HG02642 (cell line): ENCODE measurements at regions not wholly inside any gene's neighbourhood (a gene's known extent, or its start where the extent isn't known, plus 50 kb on each side); places are given as distances from the start of the nearest gene placed in this dataset.
"Not testable (repeated sequence)": the region's sequence is repeated elsewhere in the genome, so short reads cannot be mapped to it uniquely, and the experiment has no call there.

ENCODE experiments used
- ATAC-seq: cut with Tn5 transposase; IDR thresholded peaks from one replicate; pipeline ENCODE4 v1.9.1; 2021; ENCODE audit warnings: mild to moderate bottlenecking; ENCODE audit not compliant: unreplicated experiment, poor library complexity

GRCh38 chr13:84831666-84832657, 949.7 kb upstream of the SLITRK1 start:
- ATAC-seq: no peak

- no peak for ATAC-seq
These were observed 941.3 kb upstream of the SLITRK1 start for GRCh38 chr13:84823528-84823927.

DNA sequence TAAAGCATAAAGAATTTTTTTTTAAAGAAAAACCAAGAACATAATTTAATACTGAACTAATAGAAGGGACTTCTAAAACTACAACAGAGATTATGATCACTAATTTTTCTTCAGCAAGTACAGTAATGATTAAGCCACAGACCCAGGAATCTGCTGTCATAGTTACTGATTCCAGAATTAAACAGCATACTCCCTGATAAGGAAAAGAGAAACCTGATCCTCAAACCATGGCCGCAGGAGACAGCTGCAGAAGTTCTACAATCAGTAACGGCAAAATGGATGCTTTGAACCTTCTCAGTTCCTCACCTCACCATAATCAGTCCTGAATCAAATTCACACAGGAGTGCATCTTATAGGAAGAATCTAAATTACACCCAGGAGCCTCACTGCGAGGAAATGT, 939.0 kb upstream of the SLITRK1 start:
- ATAC-seq: no peak

GRCh38 chr13:84816567-84817105, 934.4 kb upstream of the SLITRK1 start:
- ATAC-seq: no peak

- no peak for ATAC-seq
These were observed 930.5 kb upstream of the SLITRK1 start for GRCh38 chr13:84812789-84813188.

DNA sequence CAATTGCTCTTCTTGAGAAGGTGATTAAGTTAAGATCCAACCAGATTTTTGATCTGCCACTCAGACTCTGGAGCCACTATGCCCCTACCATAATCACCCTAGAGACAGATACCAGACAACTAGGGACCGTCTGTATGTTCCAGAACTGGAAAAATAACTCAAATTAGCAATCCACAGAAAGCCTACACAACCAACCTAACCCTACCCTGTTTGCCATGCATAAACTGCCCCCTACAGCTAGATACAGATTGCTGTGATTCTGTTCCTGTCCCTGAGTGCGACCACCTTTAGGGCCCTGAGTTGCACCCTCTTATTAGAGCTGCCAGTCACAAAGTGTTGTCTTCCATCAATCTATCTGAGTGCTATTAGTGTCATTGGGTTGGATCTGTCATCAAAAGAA, 929.8 kb upstream of the SLITRK1 start:
- no peak for ATAC-seq

DNA sequence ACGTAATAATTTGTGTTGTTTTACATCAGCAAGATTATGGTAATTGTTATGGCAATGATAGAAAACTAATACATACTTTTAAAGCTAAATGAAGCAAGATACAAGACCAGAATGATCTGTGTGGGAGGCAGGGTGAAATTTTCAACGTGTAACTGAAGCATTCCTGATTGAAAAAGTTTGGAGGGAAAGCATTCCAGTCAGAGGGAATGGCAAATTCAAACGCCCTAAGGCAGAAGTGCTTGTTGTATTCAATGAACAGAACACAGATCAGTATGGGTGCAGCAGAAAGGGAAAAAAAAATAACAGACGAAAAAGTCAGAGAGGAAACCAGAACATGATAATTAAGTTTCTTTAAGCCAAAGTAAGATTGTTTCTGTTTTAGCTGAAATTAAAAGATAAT, 928.5 kb upstream of the SLITRK1 start:
- no peak for ATAC-seq

GRCh38 chr13:84802073-84802472, 919.8 kb upstream of the SLITRK1 start:
- ATAC-seq: no peak

- no peak for ATAC-seq
These were observed 902.3 kb upstream of the SLITRK1 start for GRCh38 chr13:84784443-84785153.

DNA sequence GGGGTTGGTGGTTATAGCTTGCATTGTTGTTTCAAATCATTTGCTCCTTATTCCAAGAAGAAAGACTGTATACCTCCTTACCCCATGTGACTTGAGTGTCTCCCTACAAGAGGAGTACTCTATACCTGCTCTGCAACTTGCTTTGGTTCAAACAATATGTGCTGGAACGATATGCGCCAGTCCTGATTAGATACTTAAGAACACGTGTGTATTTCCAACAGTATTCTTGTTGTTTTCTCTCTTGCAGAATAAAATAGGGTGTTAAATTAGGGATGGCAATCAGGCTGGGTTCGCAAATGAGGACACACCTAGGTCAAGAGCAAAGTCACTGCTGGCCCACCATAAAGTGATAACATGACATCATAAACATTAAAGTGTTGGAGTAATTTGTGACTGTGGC, 895.0 kb upstream of the SLITRK1 start:
- no peak for ATAC-seq

GRCh38 chr13:84776593-84776992, 894.3 kb upstream of the SLITRK1 start:
- ATAC-seq: no peak

DNA sequence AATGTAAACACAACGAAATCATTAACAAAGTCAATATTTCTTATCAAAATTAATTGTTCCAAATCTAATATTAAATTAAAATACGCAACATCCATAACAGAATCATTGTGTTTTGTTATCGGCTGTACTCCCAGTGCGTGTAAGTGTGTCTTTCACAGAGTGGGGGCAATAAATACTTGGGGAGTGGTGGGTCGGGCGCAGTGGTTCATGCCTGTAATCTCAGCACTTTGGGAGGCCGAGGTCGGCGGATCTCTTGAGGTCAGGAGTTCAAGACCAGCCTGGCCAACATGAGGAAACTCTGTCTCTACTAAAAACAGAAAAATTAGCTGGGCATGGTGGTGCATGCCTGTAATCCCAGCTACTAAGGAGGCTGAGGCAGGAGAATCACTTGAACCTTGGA, 893.6 kb upstream of the SLITRK1 start:
- ATAC-seq: not testable (repeated sequence)

DNA sequence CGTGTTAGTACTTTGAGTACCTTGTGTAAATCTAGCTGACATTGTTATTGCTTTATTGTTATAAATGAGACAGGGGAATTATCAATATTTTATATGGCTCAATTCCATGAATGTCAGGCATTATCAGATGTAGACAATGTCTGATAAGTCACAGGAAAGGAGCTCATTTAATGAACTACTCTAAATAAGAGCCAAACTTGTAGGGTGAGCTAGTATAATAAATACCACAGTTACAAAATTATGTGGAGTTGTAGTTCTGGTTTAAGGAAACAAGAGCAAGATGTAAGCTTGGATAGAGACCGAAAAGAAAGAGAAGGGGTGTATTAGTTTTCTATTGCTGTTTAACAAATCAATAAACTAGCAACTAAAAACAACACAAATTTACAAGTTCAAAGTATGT, 891.8 kb upstream of the SLITRK1 start:
- ATAC-seq: no peak

- ATAC-seq: no peak
These were observed 878.7 kb upstream of the SLITRK1 start for GRCh38 chr13:84760956-84761355.

- ATAC-seq: no peak
These were observed 866.9 kb upstream of the SLITRK1 start for GRCh38 chr13:84749126-84749525.

DNA sequence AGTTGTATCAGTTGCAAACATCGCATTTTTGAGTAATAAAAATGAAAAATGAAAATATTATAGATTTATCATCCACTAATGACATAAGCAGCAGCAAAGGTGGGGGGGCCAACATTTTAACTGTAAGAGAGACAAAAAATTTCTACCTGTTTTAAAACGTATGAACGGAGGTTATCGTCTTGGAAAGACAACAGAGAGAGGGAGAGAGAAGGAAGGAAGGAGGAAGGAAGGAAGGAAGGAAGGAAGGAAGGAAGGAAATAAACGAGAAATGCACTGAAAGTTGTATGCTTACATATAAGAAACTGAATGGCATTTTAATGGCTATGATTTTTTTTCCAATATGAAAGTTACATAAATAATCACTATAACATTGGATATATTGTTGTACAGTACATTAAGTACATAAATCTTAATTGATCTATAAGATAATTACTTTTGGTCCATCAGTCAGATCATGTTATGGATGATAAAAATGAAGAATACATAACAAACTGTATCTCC, 862.8 kb upstream of the SLITRK1 start:
- no peak for ATAC-seq

DNA sequence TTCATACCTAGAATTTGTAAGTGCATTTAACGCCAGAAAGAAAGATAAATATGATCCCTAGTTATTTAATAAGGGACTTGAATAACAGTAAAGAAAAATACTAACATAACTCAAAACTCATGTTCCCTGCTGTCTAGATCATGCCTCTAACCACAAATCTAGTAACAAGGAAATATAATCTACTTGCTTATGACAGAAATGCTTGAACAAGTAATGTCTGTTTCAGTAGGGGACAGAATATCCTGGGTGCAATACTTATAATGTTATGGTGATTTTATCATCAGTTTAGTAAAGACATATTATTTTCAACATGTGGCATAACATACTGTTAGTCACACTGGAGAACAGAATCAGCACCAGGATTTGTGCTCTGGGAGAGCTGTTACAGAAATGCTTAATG, 861.9 kb upstream of the SLITRK1 start:
- no peak for ATAC-seq

- ATAC-seq: no peak
These were observed 859.0 kb upstream of the SLITRK1 start for GRCh38 chr13:84741253-84741652.

GRCh38 chr13:84739021-84739420, 856.7 kb upstream of the SLITRK1 start:
- no peak for ATAC-seq

GRCh38 chr13:84737661-84738060, 855.4 kb upstream of the SLITRK1 start:
- no peak for ATAC-seq

GRCh38 chr13:84730376-84730775, 848.1 kb upstream of the SLITRK1 start:
- no peak for ATAC-seq
